NB4 (cell line): ENCODE measurements at regions not wholly inside any gene's neighbourhood (a gene's known extent, or its start where the extent isn't known, plus 50 kb on each side); places are given as distances from the start of the nearest gene placed in this dataset.

ENCODE experiments used
- DNase-seq: peaks from one replicate; pipeline ENCODE4 v3.0.0; 2010; ENCODE audit warnings: low read depth
- H3K4me3 ChIP-seq: one replicate; pipeline ENCODE4 v1.5.1; 2011; ENCODE audit warnings: mild to moderate bottlenecking, low read depth, low read length, moderate library complexity
- MYC ChIP-seq: IDR thresholded peaks from 2 replicates; pipeline ENCODE4 v1.6.1; 2011; ENCODE audit warnings: low read depth, low read length
- POLR2A ChIP-seq: IDR thresholded peaks from 2 replicates; pipeline ENCODE4 v1.6.1; 2011; ENCODE audit warnings: mild to moderate bottlenecking; ENCODE audit not compliant: insufficient read length; ENCODE audit errors: extremely low read depth
- TF ChIP-seq, protein P1 (sequence below): IDR thresholded peaks from one replicate; pipeline ENCODE4 v1.5.1; 2012; ENCODE audit warnings: low read depth, low read length
- TF ChIP-seq, protein P2 (sequence below): IDR thresholded peaks from 2 replicates; pipeline ENCODE4 v1.6.1; 2011; ENCODE audit warnings: low read depth, low read length

DNA sequence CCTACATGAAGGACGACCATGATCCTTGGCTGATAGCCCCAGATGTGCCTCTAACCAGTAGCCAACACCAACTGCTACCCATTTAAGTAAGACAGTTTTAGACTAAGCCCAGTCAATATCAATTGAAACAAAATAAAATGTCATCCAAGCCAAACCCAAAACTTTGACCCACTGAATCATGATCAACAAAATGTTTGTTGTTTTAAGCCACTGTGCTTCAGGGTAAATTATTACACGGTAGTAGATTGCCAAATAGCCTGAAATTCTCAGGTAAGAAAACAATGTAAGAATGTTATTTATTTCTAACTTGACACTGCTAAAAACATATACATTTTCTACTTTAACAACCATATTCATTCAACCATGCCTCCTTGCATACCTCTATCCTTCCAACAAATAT is 105.5 kb upstream of the PAPPA start:
- DNase-seq: no peak
- TF ChIP-seq MYC (no peak), POLR2A (no peak)
- TF ChIP-seq, protein P1, sequence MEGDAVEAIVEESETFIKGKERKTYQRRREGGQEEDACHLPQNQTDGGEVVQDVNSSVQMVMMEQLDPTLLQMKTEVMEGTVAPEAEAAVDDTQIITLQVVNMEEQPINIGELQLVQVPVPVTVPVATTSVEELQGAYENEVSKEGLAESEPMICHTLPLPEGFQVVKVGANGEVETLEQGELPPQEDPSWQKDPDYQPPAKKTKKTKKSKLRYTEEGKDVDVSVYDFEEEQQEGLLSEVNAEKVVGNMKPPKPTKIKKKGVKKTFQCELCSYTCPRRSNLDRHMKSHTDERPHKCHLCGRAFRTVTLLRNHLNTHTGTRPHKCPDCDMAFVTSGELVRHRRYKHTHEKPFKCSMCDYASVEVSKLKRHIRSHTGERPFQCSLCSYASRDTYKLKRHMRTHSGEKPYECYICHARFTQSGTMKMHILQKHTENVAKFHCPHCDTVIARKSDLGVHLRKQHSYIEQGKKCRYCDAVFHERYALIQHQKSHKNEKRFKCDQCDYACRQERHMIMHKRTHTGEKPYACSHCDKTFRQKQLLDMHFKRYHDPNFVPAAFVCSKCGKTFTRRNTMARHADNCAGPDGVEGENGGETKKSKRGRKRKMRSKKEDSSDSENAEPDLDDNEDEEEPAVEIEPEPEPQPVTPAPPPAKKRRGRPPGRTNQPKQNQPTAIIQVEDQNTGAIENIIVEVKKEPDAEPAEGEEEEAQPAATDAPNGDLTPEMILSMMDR: no peak
- TF ChIP-seq, protein P2, sequence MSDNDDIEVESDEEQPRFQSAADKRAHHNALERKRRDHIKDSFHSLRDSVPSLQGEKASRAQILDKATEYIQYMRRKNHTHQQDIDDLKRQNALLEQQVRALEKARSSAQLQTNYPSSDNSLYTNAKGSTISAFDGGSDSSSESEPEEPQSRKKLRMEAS: no peak
- no peak overlapping the region for H3K4me3 ChIP-seq

DNA sequence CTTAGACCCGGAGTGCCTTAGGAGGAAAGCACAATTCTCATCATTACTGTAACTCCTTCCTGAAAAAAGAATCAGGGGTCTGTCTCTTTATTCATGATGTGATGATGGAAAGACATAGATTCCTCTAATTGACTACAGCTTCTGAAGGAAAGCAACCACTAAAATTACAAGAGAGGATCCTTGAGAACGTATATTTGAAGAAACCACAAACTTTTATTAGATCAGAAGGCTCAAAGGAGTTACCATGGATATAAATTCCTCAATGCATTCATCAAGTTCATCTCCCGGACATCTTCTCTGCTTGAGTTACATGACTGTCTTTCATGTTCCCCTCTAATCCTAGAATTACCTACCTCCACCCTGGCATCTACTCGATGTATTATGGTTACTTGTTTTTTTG is 104.1 kb upstream of the PAPPA start:
- no peak overlapping the region for H3K4me3 ChIP-seq
- DNase-seq: no peak
- TF ChIP-seq, protein P1: no peak
- TF ChIP-seq POLR2A (no peak), MYC (no peak)
- TF ChIP-seq, protein P2: no peak

DNA sequence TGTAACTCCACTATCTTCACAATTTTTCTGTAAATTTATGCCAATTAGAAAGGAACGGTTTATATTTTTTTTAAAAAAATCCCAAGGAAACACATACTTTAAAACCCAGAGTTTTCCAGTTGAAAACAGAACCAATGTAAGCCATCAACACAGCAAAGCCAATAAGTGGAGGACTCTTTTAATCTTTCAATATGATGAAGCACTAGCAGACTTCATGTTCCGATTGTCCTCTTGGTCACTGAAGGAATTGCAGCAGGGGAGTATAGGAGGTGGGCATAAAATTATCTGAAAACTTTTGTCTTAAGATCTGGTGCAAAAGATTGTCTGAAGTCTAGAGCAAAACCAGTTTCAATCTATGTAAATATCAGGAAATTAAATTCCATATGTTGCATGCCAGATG is 102.1 kb upstream of the PAPPA start:
- TF ChIP-seq MYC: no peak
- TF ChIP-seq, protein P1: no peak
- no peak for DNase-seq
- H3K4me3 ChIP-seq: no peak overlapping the region

DNA sequence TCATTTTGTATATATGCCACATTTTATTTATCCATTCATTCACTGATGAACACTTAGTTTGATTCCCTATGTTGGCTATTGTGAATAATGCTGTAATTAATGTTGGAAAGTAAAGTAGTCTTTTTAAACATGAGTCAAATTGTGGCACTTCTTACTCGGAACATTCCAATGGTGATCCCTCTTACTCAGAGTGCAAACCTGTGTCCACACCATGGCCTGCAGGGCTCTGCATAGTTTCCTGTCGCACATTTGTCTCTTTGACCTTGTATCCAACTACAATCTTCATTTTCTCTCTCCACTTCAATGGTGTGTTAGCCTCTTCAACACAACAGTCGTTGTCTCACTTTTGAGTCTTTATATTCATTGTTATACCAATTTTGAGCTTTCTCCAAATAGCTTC is 98.1 kb upstream of the PAPPA start:
- TF ChIP-seq MYC (no peak), POLR2A (no peak)
- TF ChIP-seq, protein P2: no peak
- TF ChIP-seq, protein P1: no peak
- H3K4me3 ChIP-seq: no peak overlapping the region
- DNase-seq: no peak

DNA sequence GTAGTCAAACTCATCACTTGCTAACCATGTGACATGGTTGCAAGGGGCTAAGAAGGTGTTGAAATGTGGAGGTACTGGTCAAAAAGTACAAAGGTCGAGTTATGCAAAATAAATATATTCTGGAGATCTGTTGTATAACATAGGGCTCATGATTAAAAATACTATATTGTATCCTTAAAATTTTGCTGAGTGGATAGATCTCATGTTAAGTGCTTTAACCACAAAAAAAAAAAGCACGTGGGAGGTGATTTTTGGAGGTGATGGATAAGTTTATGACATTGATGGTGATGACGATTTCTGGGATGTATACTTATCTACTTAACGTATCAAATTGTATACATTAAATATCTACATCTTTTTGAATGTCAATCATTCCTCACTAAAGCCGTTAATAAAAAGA is 96.2 kb upstream of the PAPPA start:
- H3K4me3 ChIP-seq: no peak overlapping the region
- DNase-seq: no peak
- TF ChIP-seq POLR2A: no peak
- TF ChIP-seq MYC: no peak
- TF ChIP-seq, protein P2: no peak
- TF ChIP-seq, protein P1: no peak

DNA sequence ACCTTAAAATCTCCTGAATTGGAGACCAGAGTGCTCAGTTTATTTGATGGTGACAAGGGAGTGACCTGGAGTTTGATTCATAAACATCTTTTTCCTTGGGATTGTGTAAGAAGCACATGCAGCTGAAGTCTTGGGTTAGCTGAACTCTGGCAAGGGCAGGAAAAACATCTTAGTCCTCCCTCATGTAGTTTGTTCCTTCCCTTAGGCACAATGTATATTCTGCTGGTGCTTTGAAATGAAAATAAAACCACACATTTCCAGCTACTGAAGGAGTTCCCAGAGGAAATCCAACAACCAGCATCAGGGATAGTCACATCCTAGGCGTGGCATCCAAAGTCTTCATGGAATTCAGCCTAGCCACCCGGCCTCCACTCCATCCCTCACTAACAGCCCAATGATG is 95.2 kb upstream of the PAPPA start:
- H3K4me3 ChIP-seq: no peak overlapping the region
- no peak for TF ChIP-seq POLR2A
- TF ChIP-seq, protein P1: no peak
- TF ChIP-seq, protein P2: no peak
- no peak for TF ChIP-seq MYC
- DNase-seq: no peak
